ENCODE measurements at regions not wholly inside any gene's neighbourhood (a gene's known extent, or its start where the extent isn't known, plus 50 kb on each side); places are given as distances from the start of the nearest gene placed in this dataset.
"Not testable (repeated sequence)": the region's sequence is repeated elsewhere in the genome, so short reads cannot be mapped to it uniquely, and the experiment has no call there.

- Histone ChIP-seq H3K9ac (ENCODE audit: low read length in 2 of 2) (no peak overlapping the region), H3K36me3 (ENCODE audit: control insufficient read depth in 2 of 2, insufficient read depth in 2 of 2, low read length in 2 of 2) (no peaks in the 10 kb centered on the region), H3K4me3 (ENCODE audit: low read length in 2 of 2) (no peak overlapping the region), H3K27me3 (ENCODE audit: control insufficient read depth in 1 of 2, insufficient read depth in 2 of 2, low read length in 2 of 2) (no peaks in the 10 kb centered on the region), H3K4me1 (ENCODE audit: control insufficient read depth, insufficient read depth, low read length) (no peaks in the 10 kb centered on the region), H3K27ac (ENCODE audit: low read length) (no peak overlapping the region), H3K9me3 (ENCODE audit: control insufficient read depth in 2 of 2, low read length in 2 of 2) (no peaks in the 10 kb centered on the region)
These were observed 150.0 kb upstream of the SPRED2 start for GRCh38 chr2:65582364-65582763.

GRCh38 chr2:65580824-65581223, 148.4 kb upstream of the SPRED2 start:
- Histone ChIP-seq H3K9ac (ENCODE audit: low read length in 2 of 2) (no peak overlapping the region), H3K9me3 (ENCODE audit: control insufficient read depth in 2 of 2, low read length in 2 of 2) (no peaks in the 10 kb centered on the region), H3K4me3 (ENCODE audit: low read length in 2 of 2) (no peak overlapping the region), H3K4me1 (ENCODE audit: control insufficient read depth, insufficient read depth, low read length) (peaks cover 3% of the 10 kb centered on the region), H3K27ac (ENCODE audit: low read length) (no peak overlapping the region), H3K27me3 (ENCODE audit: control insufficient read depth in 1 of 2, insufficient read depth in 2 of 2, low read length in 2 of 2) (no peaks in the 10 kb centered on the region), H3K36me3 (ENCODE audit: control insufficient read depth in 2 of 2, insufficient read depth in 2 of 2, low read length in 2 of 2) (no peaks in the 10 kb centered on the region)

DNA sequence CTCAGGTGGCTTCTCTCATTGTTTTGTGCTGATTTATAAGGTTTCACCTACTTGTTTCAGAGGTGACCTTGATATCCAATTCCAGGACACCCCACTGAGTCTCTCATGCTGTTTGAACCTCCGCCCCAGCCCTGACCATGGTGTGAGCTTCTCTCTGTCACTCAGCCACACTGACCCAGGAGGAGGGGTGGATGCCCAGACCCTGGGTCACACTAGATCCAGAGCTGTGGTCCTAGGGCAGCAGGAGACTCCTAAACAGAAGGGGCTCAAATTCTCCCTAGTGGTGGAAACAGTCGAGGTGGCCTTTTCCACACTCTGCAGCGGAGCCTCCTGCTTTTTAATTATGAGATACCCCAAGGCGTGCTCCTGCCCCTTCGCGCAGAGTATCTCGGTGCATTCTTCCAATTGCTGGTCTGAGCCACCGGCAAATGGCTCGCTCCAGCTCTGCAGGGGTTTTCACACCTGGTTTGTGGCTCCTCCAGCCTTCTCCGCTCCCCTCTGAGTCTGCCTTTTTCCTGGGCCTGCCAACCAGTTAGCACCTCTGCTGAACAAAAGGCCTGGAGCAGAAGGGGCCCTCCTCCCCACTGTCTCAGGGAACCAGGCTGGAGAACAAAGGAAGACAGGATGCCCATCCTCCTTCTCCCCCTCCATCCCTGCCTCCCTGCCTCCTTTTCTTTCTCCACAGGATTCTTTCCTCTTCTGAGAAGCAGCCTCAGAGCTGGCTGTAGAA, 147.3 kb upstream of the SPRED2 start:
- no peaks in the 10 kb centered on the region for H3K9me3 ChIP-seq (ENCODE audit: control insufficient read depth in 2 of 2, low read length in 2 of 2)
- H3K9ac ChIP-seq (ENCODE audit: low read length in 2 of 2): no peak overlapping the region
- H3K36me3 ChIP-seq (ENCODE audit: control insufficient read depth in 2 of 2, insufficient read depth in 2 of 2, low read length in 2 of 2): no peaks in the 10 kb centered on the region
- no peak overlapping the region for H3K27ac ChIP-seq (ENCODE audit: low read length)
- no peaks in the 10 kb centered on the region for H3K27me3 ChIP-seq (ENCODE audit: control insufficient read depth in 1 of 2, insufficient read depth in 2 of 2, low read length in 2 of 2)
- no peak overlapping the region for H3K4me3 ChIP-seq (ENCODE audit: low read length in 2 of 2)
- H3K4me1 ChIP-seq (ENCODE audit: control insufficient read depth, insufficient read depth, low read length): peaks cover 3% of the 10 kb centered on the region

- Histone ChIP-seq H3K4me1 (ENCODE audit: control insufficient read depth, insufficient read depth, low read length) (peaks cover 3% of the 10 kb centered on the region), H3K27me3 (ENCODE audit: control insufficient read depth in 1 of 2, insufficient read depth in 2 of 2, low read length in 2 of 2) (no peaks in the 10 kb centered on the region), H3K36me3 (ENCODE audit: control insufficient read depth in 2 of 2, insufficient read depth in 2 of 2, low read length in 2 of 2) (no peaks in the 10 kb centered on the region), H3K9ac (ENCODE audit: low read length in 2 of 2) (no peak overlapping the region), H3K27ac (ENCODE audit: low read length) (no peak overlapping the region), H3K4me3 (ENCODE audit: low read length in 2 of 2) (no peak overlapping the region), H3K9me3 (ENCODE audit: control insufficient read depth in 2 of 2, low read length in 2 of 2) (no peaks in the 10 kb centered on the region)
These were observed 145.3 kb upstream of the SPRED2 start for GRCh38 chr2:65577654-65578053.

DNA sequence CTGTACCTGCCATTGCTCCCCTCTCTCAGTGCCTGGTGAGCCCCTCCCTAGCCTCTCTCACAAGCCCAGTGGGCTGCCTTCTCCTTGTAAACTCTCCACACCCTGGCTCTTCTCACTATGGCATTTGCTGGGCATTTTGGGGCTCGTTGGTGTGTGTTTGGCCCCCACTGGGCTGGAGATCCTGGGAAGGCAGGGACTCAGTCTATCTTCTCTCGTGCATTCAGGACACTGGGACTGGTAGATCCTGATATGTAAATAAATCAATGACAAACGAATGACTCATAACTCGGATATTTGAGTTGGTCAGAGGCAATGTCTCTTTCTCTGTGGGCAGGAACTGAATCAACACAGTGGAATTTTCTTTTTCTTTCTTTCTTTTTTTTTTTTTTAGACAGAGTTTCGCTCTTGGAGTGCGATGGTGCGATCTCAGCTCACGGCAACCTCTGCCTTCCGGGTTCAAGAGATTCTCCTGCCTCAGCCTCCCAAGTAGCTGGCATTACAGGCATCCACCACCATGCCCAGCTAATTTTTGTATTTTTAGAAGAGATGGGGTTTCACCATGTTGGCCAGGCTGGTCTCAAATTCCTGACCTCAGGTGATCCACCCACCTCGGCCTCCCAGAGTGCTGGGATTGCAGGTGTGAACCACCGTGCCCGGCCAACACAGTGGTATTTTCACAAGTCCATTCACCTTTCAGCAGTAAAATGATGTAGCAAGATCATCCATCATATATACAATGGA, 144.6 kb upstream of the SPRED2 start:
- H3K4me3 ChIP-seq (ENCODE audit: low read length in 2 of 2): no peak overlapping the region
- H3K9ac ChIP-seq (ENCODE audit: low read length in 2 of 2): no peak overlapping the region
- H3K9me3 ChIP-seq (ENCODE audit: control insufficient read depth in 2 of 2, low read length in 2 of 2): no peaks in the 10 kb centered on the region
- H3K27ac ChIP-seq (ENCODE audit: low read length): no peak overlapping the region
- no peaks in the 10 kb centered on the region for H3K27me3 ChIP-seq (ENCODE audit: control insufficient read depth in 1 of 2, insufficient read depth in 2 of 2, low read length in 2 of 2)
- H3K36me3 ChIP-seq (ENCODE audit: control insufficient read depth in 2 of 2, insufficient read depth in 2 of 2, low read length in 2 of 2): no peaks in the 10 kb centered on the region
- H3K4me1 ChIP-seq (ENCODE audit: control insufficient read depth, insufficient read depth, low read length): peaks cover 3% of the 10 kb centered on the region

GRCh38 chr2:65576278-65576677, 143.9 kb upstream of the SPRED2 start:
- H3K9me3 ChIP-seq (ENCODE audit: control insufficient read depth in 2 of 2, low read length in 2 of 2): no peaks in the 10 kb centered on the region
- H3K4me1 ChIP-seq (ENCODE audit: control insufficient read depth, insufficient read depth, low read length): peaks cover 3% of the 10 kb centered on the region
- H3K9ac ChIP-seq (ENCODE audit: low read length in 2 of 2): no peak overlapping the region
- H3K27ac ChIP-seq (ENCODE audit: low read length): no peak overlapping the region
- H3K36me3 ChIP-seq (ENCODE audit: control insufficient read depth in 2 of 2, insufficient read depth in 2 of 2, low read length in 2 of 2): no peaks in the 10 kb centered on the region
- H3K4me3 ChIP-seq (ENCODE audit: low read length in 2 of 2): no peak overlapping the region
- H3K27me3 ChIP-seq (ENCODE audit: control insufficient read depth in 1 of 2, insufficient read depth in 2 of 2, low read length in 2 of 2): no peaks in the 10 kb centered on the region

GRCh38 chr2:65574993-65575392, 142.6 kb upstream of the SPRED2 start:
- no peaks in the 10 kb centered on the region for H3K27me3 ChIP-seq (ENCODE audit: control insufficient read depth in 1 of 2, insufficient read depth in 2 of 2, low read length in 2 of 2)
- H3K9ac ChIP-seq (ENCODE audit: low read length in 2 of 2): no peak overlapping the region
- H3K4me1 ChIP-seq (ENCODE audit: control insufficient read depth, insufficient read depth, low read length): peaks cover 3% of the 10 kb centered on the region
- no peak overlapping the region for H3K27ac ChIP-seq (ENCODE audit: low read length)
- no peak overlapping the region for H3K4me3 ChIP-seq (ENCODE audit: low read length in 2 of 2)
- H3K36me3 ChIP-seq (ENCODE audit: control insufficient read depth in 2 of 2, insufficient read depth in 2 of 2, low read length in 2 of 2): no peaks in the 10 kb centered on the region
- H3K9me3 ChIP-seq (ENCODE audit: control insufficient read depth in 2 of 2, low read length in 2 of 2): no peaks in the 10 kb centered on the region

DNA sequence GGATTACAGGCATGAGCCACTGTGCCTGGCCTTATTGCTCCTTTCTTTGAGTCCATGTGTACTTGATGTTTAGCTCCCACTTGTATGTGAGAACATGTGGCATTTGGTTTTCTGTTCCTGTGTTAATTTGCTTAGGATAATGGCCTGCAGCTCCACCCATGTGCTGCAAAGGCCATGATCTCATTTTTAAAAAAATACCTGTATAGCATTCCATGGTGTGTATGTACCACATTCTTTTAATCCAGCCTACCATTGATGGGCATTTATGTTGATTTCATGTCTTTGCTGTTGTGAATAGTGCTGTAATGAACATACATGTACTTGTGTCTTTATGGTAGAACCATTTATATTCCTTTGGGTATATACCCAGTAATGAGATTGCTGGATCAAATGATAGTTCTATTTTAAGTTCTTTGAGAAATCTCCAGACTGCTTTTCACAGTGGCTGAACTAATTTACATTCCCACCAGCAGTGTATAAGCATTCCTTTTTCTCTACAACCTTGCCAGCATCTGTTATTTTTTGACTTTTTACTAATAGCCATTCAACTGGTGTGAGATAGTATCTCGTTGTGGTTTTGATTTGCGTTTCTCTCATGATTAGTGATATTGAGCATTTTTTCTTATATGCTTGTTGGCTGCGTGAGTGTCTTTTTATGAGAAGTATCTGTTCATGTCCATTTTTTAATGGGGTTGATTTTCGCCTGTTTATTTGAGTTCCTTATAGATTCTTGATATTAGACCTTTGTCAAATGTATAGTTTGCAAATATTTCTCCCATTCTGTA, 136.4 kb upstream of the SPRED2 start:
- not testable (repeated sequence) for H3K27me3 ChIP-seq (ENCODE audit: control insufficient read depth in 1 of 2, insufficient read depth in 2 of 2, low read length in 2 of 2); H3K27ac ChIP-seq (ENCODE audit: low read length); H3K36me3 ChIP-seq (ENCODE audit: control insufficient read depth in 2 of 2, insufficient read depth in 2 of 2, low read length in 2 of 2); H3K9ac ChIP-seq (ENCODE audit: low read length in 2 of 2); H3K4me1 ChIP-seq (ENCODE audit: control insufficient read depth, insufficient read depth, low read length); H3K9me3 ChIP-seq (ENCODE audit: control insufficient read depth in 2 of 2, low read length in 2 of 2); H3K4me3 ChIP-seq (ENCODE audit: low read length in 2 of 2)

DNA sequence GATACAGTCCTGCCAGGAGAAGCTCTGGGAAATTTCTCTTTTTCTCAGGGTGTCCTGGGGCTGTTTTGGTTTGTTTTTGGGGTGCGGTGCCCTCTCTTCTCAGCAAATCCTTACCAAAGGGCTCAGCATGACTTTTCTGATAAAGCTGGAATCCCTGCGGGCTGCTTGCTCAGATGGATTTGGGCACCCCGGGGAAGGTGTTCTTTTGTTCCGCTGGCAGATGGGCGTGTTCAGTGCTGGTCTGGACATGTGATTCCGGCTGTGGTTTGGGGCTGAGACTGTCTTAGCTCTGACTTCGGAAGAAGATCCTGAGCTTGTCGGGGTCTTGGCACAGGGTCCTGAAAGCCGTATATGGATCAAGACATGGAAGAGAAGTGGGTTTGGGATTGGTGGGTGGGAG, 134.2 kb upstream of the SPRED2 start:
- Histone ChIP-seq H3K4me1 (ENCODE audit: control insufficient read depth, insufficient read depth, low read length) (no peaks in the 10 kb centered on the region), H3K4me3 (ENCODE audit: low read length in 2 of 2) (no peak overlapping the region)

GRCh38 chr2:65565681-65566080, 133.3 kb upstream of the SPRED2 start:
- H3K4me3 ChIP-seq (ENCODE audit: low read length in 2 of 2): no peak overlapping the region
- no peak overlapping the region for H3K27ac ChIP-seq (ENCODE audit: low read length)
- H3K4me1 ChIP-seq (ENCODE audit: control insufficient read depth, insufficient read depth, low read length): no peaks in the 10 kb centered on the region
- no peaks in the 10 kb centered on the region for H3K27me3 ChIP-seq (ENCODE audit: control insufficient read depth in 1 of 2, insufficient read depth in 2 of 2, low read length in 2 of 2)
- H3K9ac ChIP-seq (ENCODE audit: low read length in 2 of 2): no peak overlapping the region
- no peaks in the 10 kb centered on the region for H3K9me3 ChIP-seq (ENCODE audit: control insufficient read depth in 2 of 2, low read length in 2 of 2)
- H3K36me3 ChIP-seq (ENCODE audit: control insufficient read depth in 2 of 2, insufficient read depth in 2 of 2, low read length in 2 of 2): no peaks in the 10 kb centered on the region

More for the DNA sequence above, 134.2 kb upstream of the SPRED2 start:
- Histone ChIP-seq H3K27ac (ENCODE audit: low read length) (no peak overlapping the region), H3K27me3 (ENCODE audit: control insufficient read depth in 1 of 2, insufficient read depth in 2 of 2, low read length in 2 of 2) (no peaks in the 10 kb centered on the region), H3K9me3 (ENCODE audit: control insufficient read depth in 2 of 2, low read length in 2 of 2) (no peaks in the 10 kb centered on the region), H3K36me3 (ENCODE audit: control insufficient read depth in 2 of 2, insufficient read depth in 2 of 2, low read length in 2 of 2) (no peaks in the 10 kb centered on the region), H3K9ac (ENCODE audit: low read length in 2 of 2) (no peak overlapping the region)
